ENCODE measurements at regions not wholly inside any gene's neighbourhood (a gene's known extent, or its start where the extent isn't known, plus 50 kb on each side); places are given as distances from the start of the nearest gene placed in this dataset.

GRCh38 chr6:86148586-86148985, 505.9 kb upstream of the SYNCRIP start:
- H3K27ac Mint-ChIP-seq, result no peak overlapping the region; a peak in 1 of 7 replicates
- no peak overlapping the region for H4K91ac ChIP-seq (ENCODE audit: insufficient read length, low read depth, low read length)
- no peaks in the 10 kb centered on the region for H3K79me2 ChIP-seq (ENCODE audit: insufficient read depth, low read length)
- H4K20me1 ChIP-seq (ENCODE audit: control insufficient read depth, insufficient read depth, insufficient read length), result no peaks in the 10 kb centered on the region
- H2BK20ac ChIP-seq (ENCODE audit: low read depth, low read length, poor library complexity, severe bottlenecking), result no peak overlapping the region
- no peaks in the 10 kb centered on the region for H3K27me3 ChIP-seq (ENCODE audit: insufficient read depth, low read length)
- no peak overlapping the region for H3K23ac ChIP-seq (ENCODE audit: insufficient read length, low read depth, low read length)
- no peak overlapping the region for H2BK15ac ChIP-seq (ENCODE audit: low read depth, low read length)
- H3K4me2 ChIP-seq (ENCODE audit: insufficient read depth, insufficient read length, low read length), result no peak overlapping the region
- no peak overlapping the region for H3T11ph ChIP-seq (ENCODE audit: low read length)
- no peak overlapping the region for H3K9ac ChIP-seq (ENCODE audit: extremely low read depth, insufficient read length, low read length)
- H2BK12ac ChIP-seq (ENCODE audit: insufficient read length, low read depth, low read length), result no peak overlapping the region
- H3K4me1 Mint-ChIP-seq, result peaks cover 16 to 18% of the 10 kb centered on the region in 2 experiments
- H4K8ac ChIP-seq (replicated peaks; ENCODE audit: insufficient read length, low read depth, low read length), result no peak overlapping the region
- TF ChIP-seq CTCF (conservative IDR thresholded peaks at IDR 0.05), result no peak
- no peaks in the 10 kb centered on the region for H3K79me1 ChIP-seq (ENCODE audit: insufficient read depth, low read depth, low read length, poor library complexity, severe bottlenecking)
- H3K27me3 Mint-ChIP-seq (ENCODE audit: low read depth), result peaks cover 38% of the 10 kb centered on the region
- no peak overlapping the region for H3K27ac ChIP-seq (ENCODE audit: insufficient read length, low read depth, low read length)
- no peak overlapping the region for H3K56ac ChIP-seq (ENCODE audit: insufficient read length, low read depth, low read length)
- H3K9me3 Mint-ChIP-seq, result peaks cover 0 to 1% of the 10 kb centered on the region in 2 experiments; a peak in 1 of 5 replicates
- no peak overlapping the region for H3K4me3 Mint-ChIP-seq
- no peak overlapping the region for H2AFZ ChIP-seq (ENCODE audit: low read length)
- no peak overlapping the region for H3K18ac ChIP-seq (ENCODE audit: insufficient read length, low read depth, low read length)
- no peak overlapping the region for H2BK5ac ChIP-seq (ENCODE audit: insufficient read length, low read length)
- H2BK120ac ChIP-seq (ENCODE audit: low read depth, low read length, poor library complexity, severe bottlenecking), result no peak overlapping the region
- H4K5ac ChIP-seq (ENCODE audit: insufficient read length, low read depth, low read length), result no peak overlapping the region
- no peak overlapping the region for H3K4ac ChIP-seq (ENCODE audit: low read depth, low read length)
- no peak overlapping the region for H3K14ac ChIP-seq (ENCODE audit: insufficient read depth, low read length)
- H2AK5ac ChIP-seq (ENCODE audit: insufficient read length, low read length), result no peak overlapping the region
- no peak for DNase-seq
- no CpG with 5 or more reads among the region's 7 CpGs for WGBS (ENCODE audit: extremely low coverage, insufficient read length, low lambda C conversion rate)
- no peaks in the 10 kb centered on the region for H3K23me2 ChIP-seq (ENCODE audit: insufficient read length, low read depth, low read length, poor library complexity, severe bottlenecking)
- H3K9me3 ChIP-seq (ENCODE audit: control insufficient read depth, low read depth, low read length), result no peaks in the 10 kb centered on the region
- H3K4me1 ChIP-seq (ENCODE audit: insufficient read depth, low read length), result peaks cover 3% of the 10 kb centered on the region; the same call in 1 of the 2 replicates
- H3K36me3 Mint-ChIP-seq (ENCODE audit: insufficient read depth in 1 of 3, low read depth in 3 of 3), result no peaks in the 10 kb centered on the region
